CD4-positive, alpha-beta T cell (primary cell): ENCODE measurements at regions not wholly inside any gene's neighbourhood (a gene's known extent, or its start where the extent isn't known, plus 50 kb on each side); places are given as distances from the start of the nearest gene placed in this dataset.

Experiments used
- ATAC-seq: fragments of 200-7000 bp; cut with Tn5 transposase; one replicate; pipeline ENCODE4 v1.10.0; 2022; ENCODE audit warnings: mild to moderate bottlenecking; ENCODE audit not compliant: poor library complexity
- CTCF ChIA-PET: fragments of 350-600 bp; sonication (Branson Sonifier 250); formaldehyde crosslinking; loops from one replicate; lab custom pipeline; 2021; ENCODE audit warnings: antibody characterized with exemption, inconsistent platforms; lab: Charles Lee
- POLR2A ChIA-PET: fragments of 350-600 bp; sonication (Branson Sonifier 250); formaldehyde crosslinking; loops from one replicate; lab custom pipeline; 2021; ENCODE audit warnings: antibody characterized with exemption, inconsistent platforms; lab: Charles Lee
- DNase-seq, 14 experiments: peaks; one replicate each; pipeline ENCODE4 v3.0.0-alpha.2; 2013 to 2020; ENCODE audit warnings: mixed read lengths in 2 of 14
- H3K27ac ChIP-seq, 2 donors: one replicate each; pipeline versions ENCODE4 v1.5.1 to v1.7.0; 2013; ENCODE audit warnings: low read length in 2 of 2, low read depth in 1 of 2, mild to moderate bottlenecking in 1 of 2
- H3K27me3 ChIP-seq, 2 experiments: 1 replicate in 1 of 2; 2 replicates in 1 of 2; pipeline versions ENCODE4 v1.6.1 to v1.7.0; 2013; ENCODE audit warnings: low read length in 2 of 2, control low read depth in 1 of 2, mild to moderate bottlenecking in 1 of 2, moderate library complexity in 1 of 2; ENCODE audit not compliant: insufficient read depth in 2 of 2, control insufficient read depth in 1 of 2
- H3K36me3 ChIP-seq: one replicate; pipeline ENCODE4 v1.6.1; 2013; ENCODE audit warnings: low read length, control low read depth; ENCODE audit not compliant: insufficient read depth
- H3K4me1 ChIP-seq: one replicate; pipeline ENCODE4 v1.6.1; 2013; ENCODE audit warnings: low read length, control low read depth; ENCODE audit not compliant: insufficient read depth
- H3K4me3 ChIP-seq: one replicate; pipeline ENCODE4 v1.5.1; 2013; ENCODE audit warnings: mild to moderate bottlenecking, low read length, moderate library complexity
- H3K9me3 ChIP-seq, 2 experiments: 1 replicate in 1 of 2; 2 replicates in 1 of 2; pipeline versions ENCODE4 v1.6.1 to v1.7.0; 2013; ENCODE audit warnings: low read length in 2 of 2, mild to moderate bottlenecking in 2 of 2, control low read depth in 1 of 2, moderate library complexity in 1 of 2; ENCODE audit not compliant: control insufficient read depth in 1 of 2, insufficient read depth in 1 of 2
- H3K27ac Mint-ChIP-seq: one replicate; pipeline ENCODE4 v1.8.0; 2020; ENCODE audit warnings: mixed read lengths
- H3K27me3 Mint-ChIP-seq: one replicate; pipeline ENCODE4 v1.8.0; 2021; ENCODE audit warnings: mixed read lengths
- H3K36me3 Mint-ChIP-seq: one replicate; pipeline ENCODE4 v1.8.0; 2021; ENCODE audit warnings: low read depth, mixed read lengths
- H3K4me1 Mint-ChIP-seq: one replicate; pipeline ENCODE4 v1.8.0; 2021; ENCODE audit warnings: low read depth, mixed read lengths
- H3K4me3 Mint-ChIP-seq: one replicate; pipeline ENCODE4 v1.8.0; 2020; ENCODE audit warnings: mild to moderate bottlenecking, mixed read lengths
- H3K9me3 Mint-ChIP-seq: one replicate; pipeline ENCODE4 v1.8.0; 2020; ENCODE audit warnings: mixed read lengths
- intact Hi-C, 2 experiments: fragments of 100-400 bp; cut with DNase I in 1 of 2; cut with micrococcal nuclease in 1 of 2; formaldehyde crosslinking; loops; one replicate each; pipeline versions ENCODE4 v1.15.1 to v1.9.0; 2023 to 2025; cut with DNase I, micrococcal nuclease
- TF ChIP-seq, protein P1 (sequence below): fragments of 200-600 bp; IDR thresholded peaks from one replicate; pipeline ENCODE4 v1.8.0; 2022; ENCODE audit warnings: antibody characterized with exemption, mild to moderate bottlenecking

DNA sequence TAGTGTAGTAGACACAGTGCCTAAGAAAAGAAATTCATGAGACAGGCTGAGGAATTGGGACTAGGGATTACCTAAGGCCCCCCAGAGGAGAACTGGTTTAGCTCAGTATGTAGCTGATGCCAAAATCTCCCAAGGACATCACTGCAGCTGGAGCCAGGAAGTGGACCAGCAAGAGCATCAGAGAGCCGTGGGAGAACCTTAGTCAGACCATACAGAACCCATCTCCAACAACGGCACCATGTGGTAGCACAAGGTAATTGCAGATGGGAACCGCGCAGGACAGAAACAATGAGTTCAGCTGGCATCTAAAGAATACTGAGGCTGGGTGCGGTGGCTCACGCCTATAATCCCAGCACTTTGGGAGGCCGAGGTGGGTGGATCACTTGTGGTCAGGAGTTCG, 81.7 kb downstream of the WNT5A start:
- ATAC-seq (no peak), DNase-seq (no peak)
- Mint-ChIP-seq H3K4me1 (no peaks in the 10 kb centered on the region), H3K4me3 (no peak overlapping the region), H3K9me3 (peaks cover 8% of the 10 kb centered on the region), H3K27me3 (no peaks in the 10 kb centered on the region), H3K27ac (no peak overlapping the region), H3K36me3 (no peaks in the 10 kb centered on the region)
- H3K9me3 ChIP-seq, result peaks cover 4 to 8% of the 10 kb centered on the region in 2 experiments
- intact Hi-C loops, result no loop called here
- no peaks in the 10 kb centered on the region for H3K36me3 ChIP-seq
- ChIA-PET POLR2A (no interaction called here), CTCF (no interaction called here)
- H3K27me3 ChIP-seq, result no peaks in the 10 kb centered on the region
- no peak overlapping the region for H3K27ac ChIP-seq
- TF ChIP-seq, protein P1, sequence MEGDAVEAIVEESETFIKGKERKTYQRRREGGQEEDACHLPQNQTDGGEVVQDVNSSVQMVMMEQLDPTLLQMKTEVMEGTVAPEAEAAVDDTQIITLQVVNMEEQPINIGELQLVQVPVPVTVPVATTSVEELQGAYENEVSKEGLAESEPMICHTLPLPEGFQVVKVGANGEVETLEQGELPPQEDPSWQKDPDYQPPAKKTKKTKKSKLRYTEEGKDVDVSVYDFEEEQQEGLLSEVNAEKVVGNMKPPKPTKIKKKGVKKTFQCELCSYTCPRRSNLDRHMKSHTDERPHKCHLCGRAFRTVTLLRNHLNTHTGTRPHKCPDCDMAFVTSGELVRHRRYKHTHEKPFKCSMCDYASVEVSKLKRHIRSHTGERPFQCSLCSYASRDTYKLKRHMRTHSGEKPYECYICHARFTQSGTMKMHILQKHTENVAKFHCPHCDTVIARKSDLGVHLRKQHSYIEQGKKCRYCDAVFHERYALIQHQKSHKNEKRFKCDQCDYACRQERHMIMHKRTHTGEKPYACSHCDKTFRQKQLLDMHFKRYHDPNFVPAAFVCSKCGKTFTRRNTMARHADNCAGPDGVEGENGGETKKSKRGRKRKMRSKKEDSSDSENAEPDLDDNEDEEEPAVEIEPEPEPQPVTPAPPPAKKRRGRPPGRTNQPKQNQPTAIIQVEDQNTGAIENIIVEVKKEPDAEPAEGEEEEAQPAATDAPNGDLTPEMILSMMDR, result no peak
- no peak overlapping the region for H3K4me3 ChIP-seq
- no peaks in the 10 kb centered on the region for H3K4me1 ChIP-seq

DNA sequence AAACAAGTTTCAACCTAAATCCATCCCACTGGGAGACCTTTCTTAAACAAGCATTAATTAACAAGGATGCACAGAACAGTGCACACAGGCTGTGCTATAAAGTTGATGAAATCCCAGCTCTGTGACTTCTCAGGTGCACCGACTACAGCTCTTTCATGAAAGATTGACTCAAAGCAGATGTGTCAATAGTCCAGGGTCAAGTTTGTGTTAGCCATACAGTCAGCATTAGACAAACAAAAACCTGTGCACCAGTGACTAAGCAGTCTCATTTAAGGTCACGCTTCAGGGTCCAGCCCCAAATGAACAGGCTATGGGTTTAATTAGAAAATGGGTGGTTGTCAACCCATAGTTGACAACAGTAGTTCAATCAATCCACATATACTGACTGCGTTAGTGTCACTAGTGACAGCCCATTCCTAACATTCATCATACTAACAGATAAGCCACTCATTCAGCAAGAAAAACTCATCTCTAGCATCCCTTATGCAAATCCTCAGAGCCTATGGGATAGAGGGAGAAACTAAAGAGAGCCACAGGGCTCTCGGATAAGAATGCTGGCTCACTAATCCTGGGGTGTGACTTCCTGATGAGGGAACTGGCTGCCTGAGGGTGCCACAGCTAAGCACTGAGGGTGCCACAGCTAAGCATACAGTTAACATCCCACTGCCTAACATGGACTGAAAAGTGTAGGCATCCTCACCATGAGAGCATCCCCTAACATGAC, 84.1 kb downstream of the WNT5A start:
- Histone ChIP-seq H3K36me3 (no peaks in the 10 kb centered on the region), H3K27me3 (no peaks in the 10 kb centered on the region), H3K4me1 (no peaks in the 10 kb centered on the region), H3K4me3 (no peak overlapping the region), H3K9me3 (peaks cover 4 to 8% of the 10 kb centered on the region in 2 experiments), H3K27ac (no peak overlapping the region)
- peaks cover 8% of the 10 kb centered on the region for H3K9me3 Mint-ChIP-seq
- POLR2A ChIA-PET, result no interaction called here
- no peaks in the 10 kb centered on the region for H3K4me1 Mint-ChIP-seq
- H3K27me3 Mint-ChIP-seq, result no peaks in the 10 kb centered on the region
- no peak overlapping the region for H3K4me3 Mint-ChIP-seq
- no peaks in the 10 kb centered on the region for H3K36me3 Mint-ChIP-seq
- no peak for DNase-seq
- CTCF ChIA-PET, result no interaction called here
- TF ChIP-seq, protein P1, result no peak
- H3K27ac Mint-ChIP-seq, result no peak overlapping the region
- intact Hi-C loops, result no loop called here
- no peak for ATAC-seq

DNA sequence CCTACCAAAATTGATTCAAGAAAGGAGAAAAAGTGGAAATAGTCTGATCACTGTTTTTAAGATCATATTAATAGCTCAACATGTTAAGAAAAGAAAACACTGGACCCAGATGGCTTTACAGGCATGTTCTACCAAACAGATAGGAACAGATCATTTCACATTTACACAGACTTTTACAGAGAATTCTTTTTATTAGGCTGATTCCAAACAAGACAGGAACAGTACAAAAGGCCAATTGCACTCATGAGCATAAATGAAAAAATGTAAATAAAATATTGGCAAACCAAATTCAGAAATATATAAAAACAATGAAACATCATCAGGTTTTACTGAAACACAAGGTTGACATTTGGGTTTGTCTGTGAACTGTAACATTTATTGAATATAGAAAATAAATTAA, 106.5 kb downstream of the WNT5A start:
- H3K36me3 Mint-ChIP-seq, result no peaks in the 10 kb centered on the region
- no peaks in the 10 kb centered on the region for H3K4me1 ChIP-seq
- H3K4me3 Mint-ChIP-seq, result no peak overlapping the region
- POLR2A ChIA-PET, result no interaction called here
- H3K4me3 ChIP-seq, result no peak overlapping the region
- no peaks in the 10 kb centered on the region for H3K27me3 ChIP-seq
- intact Hi-C loops, result no loop called here
- ATAC-seq (no peak), DNase-seq (no peak)
- no peak overlapping the region for H3K27ac Mint-ChIP-seq
- H3K9me3 Mint-ChIP-seq, result peaks cover 2% of the 10 kb centered on the region
- no peaks in the 10 kb centered on the region for H3K9me3 ChIP-seq
- H3K4me1 Mint-ChIP-seq, result no peaks in the 10 kb centered on the region
- TF ChIP-seq, protein P1, result no peak
- H3K27ac ChIP-seq, result no peak overlapping the region
- no peaks in the 10 kb centered on the region for H3K36me3 ChIP-seq
- CTCF ChIA-PET, result no interaction called here
- H3K27me3 Mint-ChIP-seq, result peaks cover 5% of the 10 kb centered on the region
